Activated CD8-positive, alpha-beta T cell treated with anti-CD3 and anti-CD28 coated beads for 36 hours (primary cell): ENCODE measurements at regions not wholly inside any gene's neighbourhood (a gene's known extent, or its start where the extent isn't known, plus 50 kb on each side); places are given as distances from the start of the nearest gene placed in this dataset.

Source experiments
- ATAC-seq: fragments of 200-7000 bp; cut with Tn5 transposase; one replicate; pipeline ENCODE4 v1.10.0; 2021; ENCODE audit warnings: mild to moderate bottlenecking, moderate library complexity
- CTCF ChIA-PET: fragments of 350-600 bp; sonication (Branson Sonifier 250); formaldehyde crosslinking; loops from one replicate; lab custom pipeline; 2021; ENCODE audit warnings: antibody characterized with exemption; lab: Charles Lee
- POLR2A ChIA-PET: fragments of 350-600 bp; sonication (Branson Sonifier 250); formaldehyde crosslinking; loops from one replicate; lab custom pipeline; 2021; ENCODE audit warnings: antibody characterized with exemption; lab: Charles Lee
- DNase-seq: peaks from one replicate; pipeline ENCODE4 v3.0.0-alpha.2; 2020
- H3K27ac Mint-ChIP-seq: one replicate; pipeline ENCODE4 v1.8.0; 2021; ENCODE audit warnings: mild to moderate bottlenecking, mixed read lengths
- H3K27me3 Mint-ChIP-seq: one replicate; pipeline ENCODE4 v1.8.0; 2021; ENCODE audit warnings: mixed read lengths
- H3K36me3 Mint-ChIP-seq: one replicate; pipeline ENCODE4 v1.8.0; 2021; ENCODE audit warnings: low read depth, mixed read lengths
- H3K4me1 Mint-ChIP-seq: one replicate; pipeline ENCODE4 v1.8.0; 2021; ENCODE audit warnings: low read depth, mixed read lengths
- H3K4me3 Mint-ChIP-seq: one replicate; pipeline ENCODE4 v1.8.0; 2021; ENCODE audit warnings: mild to moderate bottlenecking, moderate library complexity, mixed read lengths
- H3K9me3 Mint-ChIP-seq: one replicate; pipeline ENCODE4 v1.8.0; 2021; ENCODE audit warnings: mixed read lengths
- CTCF ChIP-seq: fragments of 200-600 bp; IDR thresholded peaks from one replicate; pipeline ENCODE4 v1.8.0; 2022; ENCODE audit warnings: antibody characterized with exemption, mild to moderate bottlenecking
- intact Hi-C: fragments of 100-400 bp; cut with micrococcal nuclease; formaldehyde crosslinking; loops from one replicate; pipeline ENCODE4 v1.10.0; 2022

- no peaks in the 10 kb centered on the region for H3K4me1 Mint-ChIP-seq
- no peak for TF ChIP-seq CTCF
- no peak for DNase-seq
- H3K9me3 Mint-ChIP-seq, result peaks cover 1% of the 10 kb centered on the region
- no peaks in the 10 kb centered on the region for H3K36me3 Mint-ChIP-seq
- CTCF ChIA-PET, result no interaction called here
- no peak overlapping the region for H3K4me3 Mint-ChIP-seq
- POLR2A ChIA-PET, result no interaction called here
- intact Hi-C loops, result no loop called here
- ATAC-seq, result no peak
- H3K27me3 Mint-ChIP-seq, result no peaks in the 10 kb centered on the region
- H3K27ac Mint-ChIP-seq, result no peak overlapping the region
Measured at GRCh38 chr10:65500716-65501115, 1425.1 kb upstream of the LRRTM3 start.

- ChIA-PET CTCF (no interaction called here), POLR2A (no interaction called here)
- ATAC-seq, result no peak
- peaks cover 1% of the 10 kb centered on the region for H3K9me3 Mint-ChIP-seq
- no peaks in the 10 kb centered on the region for H3K4me1 Mint-ChIP-seq
- H3K4me3 Mint-ChIP-seq, result no peak overlapping the region
- no peak overlapping the region for H3K27ac Mint-ChIP-seq
- intact Hi-C loops, result no loop called here
- H3K27me3 Mint-ChIP-seq, result no peaks in the 10 kb centered on the region
- no peaks in the 10 kb centered on the region for H3K36me3 Mint-ChIP-seq
- TF ChIP-seq CTCF, result no peak
- no peak for DNase-seq
Measured at GRCh38 chr10:65501259-65501658, 1424.6 kb upstream of the LRRTM3 start.

GRCh38 chr10:65518379-65518778, 1407.5 kb upstream of the LRRTM3 start:
- no peak for TF ChIP-seq CTCF
- ATAC-seq (no peak), DNase-seq (no peak)
- POLR2A ChIA-PET, result no interaction called here
- H3K27me3 Mint-ChIP-seq, result no peaks in the 10 kb centered on the region
- no peak overlapping the region for H3K4me3 Mint-ChIP-seq
- CTCF ChIA-PET, result no interaction called here
- intact Hi-C loops, result no loop called here
- no peaks in the 10 kb centered on the region for H3K4me1 Mint-ChIP-seq
- H3K27ac Mint-ChIP-seq, result no peak overlapping the region
- H3K36me3 Mint-ChIP-seq, result no peaks in the 10 kb centered on the region
- H3K9me3 Mint-ChIP-seq, result peaks cover 5% of the 10 kb centered on the region

- Mint-ChIP-seq H3K4me1 (no peaks in the 10 kb centered on the region), H3K27me3 (no peaks in the 10 kb centered on the region), H3K27ac (no peak overlapping the region), H3K36me3 (no peaks in the 10 kb centered on the region), H3K4me3 (no peak overlapping the region), H3K9me3 (peaks cover 8% of the 10 kb centered on the region)
- ATAC-seq (no peak), DNase-seq (no peak)
- intact Hi-C loops, result no loop called here
- ChIA-PET POLR2A (no interaction called here), CTCF (no interaction called here)
- no peak for TF ChIP-seq CTCF
Measured at GRCh38 chr10:65528986-65529385, 1396.8 kb upstream of the LRRTM3 start.

- ChIA-PET POLR2A (no interaction called here), CTCF (no interaction called here)
- no peak for ATAC-seq
- Mint-ChIP-seq H3K36me3 (no peaks in the 10 kb centered on the region), H3K27ac (no peak overlapping the region), H3K9me3 (peaks cover 1% of the 10 kb centered on the region), H3K4me1 (no peaks in the 10 kb centered on the region), H3K27me3 (no peaks in the 10 kb centered on the region), H3K4me3 (no peak overlapping the region)
- DNase-seq, result no peak
- TF ChIP-seq CTCF, result no peak
- intact Hi-C loops, result no loop called here
Measured at GRCh38 chr10:65531545-65531944, 1394.3 kb upstream of the LRRTM3 start.
